Stimulated activated CD4-positive, alpha-beta T cell treated with anti-CD3 and anti-CD28 coated beads, Interleukin-1b, Interleukin-23, amount 100 ng/mL, for 24 hours (primary cell): ENCODE measurements at regions not wholly inside any gene's neighbourhood (a gene's known extent, or its start where the extent isn't known, plus 50 kb on each side); places are given as distances from the start of the nearest gene placed in this dataset.
"Not testable (repeated sequence)": the region's sequence is repeated elsewhere in the genome, so short reads cannot be mapped to it uniquely, and the experiment has no call there.

Experiments
- DNase-seq, 4 experiments: peaks; one replicate each; pipeline ENCODE4 v3.0.0-alpha.2; 2020; ENCODE audit warnings: low read depth in 4 of 4, low spot score in 1 of 4

DNA sequence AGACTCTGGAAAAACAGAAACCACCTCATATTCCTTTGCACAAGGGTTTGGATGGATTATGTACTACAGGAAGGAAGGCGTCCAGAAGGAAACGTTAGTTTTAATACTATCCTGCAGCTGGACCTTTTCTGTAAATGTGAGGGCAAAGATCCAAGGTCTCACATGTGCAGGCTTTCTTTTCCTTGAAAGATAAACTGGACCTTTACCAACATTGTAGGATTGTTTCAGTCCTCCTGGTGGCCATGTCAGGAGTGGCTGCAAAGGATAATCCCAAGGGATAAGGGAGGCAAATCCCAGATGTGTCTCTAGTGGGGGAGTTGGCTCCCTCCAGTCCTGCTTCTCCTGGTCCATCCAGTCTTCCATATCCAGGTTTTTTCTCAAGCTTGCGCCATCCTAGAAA, 397.5 kb downstream of the HTR1A start:
- DNase-seq, result no peak

DNA sequence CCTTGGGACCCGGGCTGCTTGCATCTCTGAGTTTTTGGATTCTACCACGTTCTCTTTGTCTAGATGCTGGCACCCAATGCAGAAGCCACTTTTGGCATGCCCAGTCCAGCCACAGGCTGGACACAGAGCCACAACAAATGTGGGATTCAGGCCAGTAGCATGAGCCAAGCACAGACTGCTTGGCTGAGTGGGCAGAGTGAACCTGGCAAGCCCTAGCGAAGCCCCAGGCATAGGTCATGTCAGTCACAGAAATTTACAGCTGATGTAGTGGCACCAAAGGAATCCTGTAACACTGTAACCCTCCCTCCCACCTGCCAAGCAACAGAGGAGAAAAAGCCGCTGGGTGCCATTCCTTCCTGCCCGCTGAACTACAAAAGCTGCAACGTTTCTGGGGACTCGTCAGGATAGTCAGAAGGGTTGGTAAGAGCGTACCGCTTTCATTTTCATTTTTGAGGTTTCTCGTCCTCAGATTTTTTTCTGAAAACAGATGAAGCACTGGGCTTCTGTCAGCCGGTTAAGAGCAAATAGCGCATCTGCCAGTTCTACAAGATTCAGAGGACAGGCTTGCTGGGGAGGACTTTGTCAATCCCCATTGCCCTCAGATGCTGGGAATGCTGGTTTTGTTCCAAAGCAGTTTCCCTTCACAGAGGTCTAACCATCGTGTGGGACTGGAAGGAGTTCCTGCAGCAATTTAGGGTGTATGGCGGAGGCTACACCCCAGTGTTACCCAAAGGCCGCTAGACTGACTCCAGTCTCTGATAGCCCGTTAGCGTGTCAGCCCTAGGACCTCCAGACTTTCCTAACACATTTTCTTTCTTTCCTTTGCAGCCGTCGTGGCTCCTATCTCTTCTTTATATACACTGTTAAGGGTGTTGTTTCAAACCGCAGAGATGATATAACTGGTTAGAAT, 399.0 kb downstream of the HTR1A start:
- no peak for DNase-seq

DNA sequence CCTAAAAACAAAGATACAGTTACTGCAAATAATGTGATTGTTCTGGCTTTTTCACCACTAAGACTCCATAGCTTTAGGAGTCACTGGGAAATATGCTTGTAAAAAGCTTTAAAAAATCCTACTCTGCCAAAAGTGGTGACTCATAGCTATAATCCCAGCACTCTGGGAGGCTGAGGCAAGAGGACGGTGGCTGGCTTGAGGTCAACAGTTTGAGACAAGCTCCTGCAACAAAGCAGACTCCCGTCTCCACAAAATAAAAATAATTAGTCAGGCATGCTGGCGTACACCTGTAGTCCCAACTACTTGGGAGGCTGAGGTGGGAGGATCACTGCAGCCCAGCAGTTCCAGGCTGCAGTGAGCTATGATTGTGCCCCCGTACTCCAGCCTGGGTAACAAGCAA, 406.4 kb downstream of the HTR1A start:
- no peak for DNase-seq

DNA sequence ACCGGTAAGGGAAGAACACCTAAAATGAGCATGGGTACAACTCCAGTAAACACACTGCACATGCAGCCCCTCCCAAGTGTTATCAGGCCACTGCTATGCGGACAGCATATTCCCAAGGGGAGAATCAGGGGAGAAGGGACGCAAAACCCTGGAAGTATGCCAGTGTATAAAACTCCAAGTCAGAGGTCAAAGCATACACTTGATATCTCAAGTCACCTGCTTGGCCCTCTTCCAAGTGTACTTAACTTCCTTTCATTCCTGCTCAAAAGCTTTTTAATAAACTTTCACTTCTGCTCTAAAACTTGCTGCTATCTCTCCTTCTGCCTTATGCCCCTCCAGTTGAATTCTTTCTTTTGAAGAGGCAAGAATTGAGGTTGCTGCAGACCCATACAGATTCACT, 408.1 kb downstream of the HTR1A start:
- DNase-seq, result no peak

DNA sequence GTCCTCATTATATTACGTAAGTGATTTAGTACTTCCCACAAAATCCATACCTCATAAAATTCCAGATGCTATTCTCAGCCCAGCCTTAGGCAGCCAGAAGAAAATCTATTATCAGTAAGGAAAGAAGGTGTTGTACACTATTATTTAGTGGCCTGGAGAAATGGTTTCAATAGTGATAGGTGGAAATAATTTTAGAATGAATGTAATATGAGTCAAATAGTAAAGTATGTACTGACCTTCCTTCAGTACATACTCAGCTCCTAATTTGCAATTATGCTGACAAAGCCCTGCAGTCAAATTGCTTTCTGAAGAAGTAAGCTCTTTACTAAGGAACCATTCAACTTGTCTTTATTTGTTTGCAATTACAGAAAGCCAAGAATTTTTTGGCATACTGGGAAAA, 409.2 kb downstream of the HTR1A start:
- no peak for DNase-seq

DNA sequence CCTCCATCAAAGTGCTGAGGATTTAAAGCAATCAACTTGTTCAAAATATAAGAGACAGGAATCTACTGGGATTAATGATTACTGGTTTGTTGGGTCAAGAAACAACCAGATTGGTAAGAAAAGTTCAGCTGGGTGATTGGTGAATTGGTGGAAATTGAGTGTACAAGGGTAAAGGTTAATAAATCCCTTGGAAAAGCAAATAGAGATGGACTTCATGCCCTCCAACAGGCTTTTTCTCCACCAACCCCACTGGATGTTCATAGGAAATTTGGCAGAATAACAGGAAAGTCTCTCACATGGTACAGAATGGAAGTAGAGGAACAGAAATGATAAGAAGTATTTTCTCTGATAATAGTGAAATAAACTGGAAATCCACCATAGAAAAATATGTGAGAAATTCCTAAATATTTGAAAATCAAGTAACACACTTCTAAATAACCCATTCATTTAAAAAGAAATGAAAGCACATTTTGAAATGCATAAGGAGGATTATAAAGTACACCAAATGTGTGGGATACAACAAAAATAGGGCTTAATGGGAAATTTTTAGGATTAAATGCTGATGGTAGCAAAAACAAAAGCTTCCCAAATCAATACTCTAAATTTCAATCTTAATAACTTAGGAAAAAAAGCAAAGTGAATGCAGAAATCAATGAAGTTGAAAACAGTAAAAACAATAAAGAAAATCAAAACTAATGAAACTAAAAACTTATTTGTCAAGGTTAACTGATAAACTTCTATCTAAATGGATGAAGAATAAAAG, 426.2 kb downstream of the HTR1A start:
- no peak for DNase-seq

DNA sequence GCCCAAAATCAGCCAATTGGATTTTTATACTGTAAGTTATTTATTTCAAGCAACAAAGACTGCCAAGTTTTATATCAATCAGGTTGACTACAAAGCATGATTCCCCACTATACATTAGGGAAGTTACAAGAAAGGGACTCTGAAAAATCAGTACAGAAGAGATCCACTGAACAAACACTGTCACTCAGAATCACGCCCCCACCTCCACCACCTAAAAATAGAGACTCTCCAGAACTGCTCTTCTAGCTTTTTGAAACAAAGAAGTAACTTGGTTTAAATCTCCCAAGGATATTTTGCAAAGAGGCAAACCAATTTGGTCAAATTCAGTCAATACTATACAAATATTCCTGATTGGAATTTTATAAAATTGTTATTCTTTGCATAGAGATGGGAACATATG, 438.0 kb downstream of the HTR1A start:
- no peak for DNase-seq

DNA sequence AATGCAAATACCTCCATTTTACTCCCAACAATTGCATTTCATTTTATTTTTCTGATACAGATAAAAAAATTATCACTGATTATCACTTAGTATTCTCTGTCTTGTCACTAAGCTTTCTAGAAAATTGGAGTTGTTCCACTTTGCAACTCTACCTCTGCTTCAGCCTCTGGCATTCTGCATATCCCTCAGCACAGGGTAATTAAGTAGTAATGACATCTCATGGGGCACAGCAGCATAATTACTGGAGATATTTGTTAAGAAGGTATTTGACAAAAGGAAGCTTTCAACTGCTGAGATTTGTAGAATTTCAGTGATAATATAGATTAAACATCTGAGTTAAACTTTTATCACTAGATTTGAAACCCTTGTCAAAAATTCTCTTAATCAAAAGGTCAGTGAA, 446.2 kb downstream of the HTR1A start:
- no peak for DNase-seq

DNA sequence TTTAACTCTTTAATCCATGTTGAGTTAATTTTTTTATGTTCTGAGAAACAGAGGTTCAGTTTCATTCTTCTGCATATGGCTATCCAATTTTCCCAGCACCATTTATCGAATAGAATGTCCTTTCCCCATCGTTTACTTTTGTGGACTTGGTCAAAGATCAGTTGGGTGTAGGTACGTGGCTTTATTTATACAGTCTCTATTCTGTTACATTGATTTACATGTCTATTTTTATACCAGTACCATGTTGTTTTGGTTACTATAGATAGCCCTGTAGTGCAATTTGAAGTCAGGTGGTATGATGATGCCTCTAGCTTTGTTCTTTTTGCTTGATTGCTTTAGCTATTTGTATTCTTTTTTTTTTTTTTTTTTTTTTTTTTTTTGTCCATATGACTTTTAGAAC, 462.0 kb downstream of the HTR1A start:
- no peak for DNase-seq

DNA sequence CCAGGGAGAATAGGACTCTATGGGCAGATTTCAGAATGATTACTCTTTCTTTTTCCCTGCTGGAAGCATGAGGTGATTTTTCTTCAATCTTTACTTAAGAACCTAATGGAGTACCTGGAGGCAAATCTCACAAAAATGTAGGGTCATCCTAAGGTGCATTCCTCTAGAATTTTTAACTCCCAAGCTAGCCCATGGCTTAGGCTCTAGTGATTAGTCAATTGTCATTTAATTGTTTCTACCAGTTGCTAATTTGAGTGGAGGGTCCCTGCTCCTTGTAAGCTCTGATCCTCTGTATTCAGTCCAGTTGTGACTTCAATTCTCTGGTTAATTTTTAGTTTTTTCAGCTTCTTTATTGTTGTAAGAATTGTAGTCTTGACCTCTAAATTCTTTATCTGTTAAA, 467.0 kb downstream of the HTR1A start:
- no peak for DNase-seq

DNA sequence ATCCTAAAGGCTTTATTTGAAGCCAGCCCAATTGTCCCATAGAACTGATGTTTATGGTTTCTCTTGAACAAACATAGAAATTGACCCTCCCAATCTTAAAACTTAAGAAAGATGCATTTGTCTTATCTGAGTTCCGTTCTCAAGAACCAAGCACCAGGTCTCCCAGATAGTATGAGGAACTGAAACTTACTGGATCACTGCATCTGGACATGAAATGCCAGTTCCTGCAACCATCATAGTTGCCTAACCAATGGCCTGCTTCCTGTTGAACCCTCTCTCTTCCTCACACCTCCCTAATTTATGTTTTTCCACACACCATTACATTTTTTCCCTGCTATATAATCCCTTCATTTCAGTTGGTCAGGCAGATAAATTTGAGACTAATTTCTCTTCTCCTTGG, 478.9 kb downstream of the HTR1A start:
- DNase-seq, result no peak

DNA sequence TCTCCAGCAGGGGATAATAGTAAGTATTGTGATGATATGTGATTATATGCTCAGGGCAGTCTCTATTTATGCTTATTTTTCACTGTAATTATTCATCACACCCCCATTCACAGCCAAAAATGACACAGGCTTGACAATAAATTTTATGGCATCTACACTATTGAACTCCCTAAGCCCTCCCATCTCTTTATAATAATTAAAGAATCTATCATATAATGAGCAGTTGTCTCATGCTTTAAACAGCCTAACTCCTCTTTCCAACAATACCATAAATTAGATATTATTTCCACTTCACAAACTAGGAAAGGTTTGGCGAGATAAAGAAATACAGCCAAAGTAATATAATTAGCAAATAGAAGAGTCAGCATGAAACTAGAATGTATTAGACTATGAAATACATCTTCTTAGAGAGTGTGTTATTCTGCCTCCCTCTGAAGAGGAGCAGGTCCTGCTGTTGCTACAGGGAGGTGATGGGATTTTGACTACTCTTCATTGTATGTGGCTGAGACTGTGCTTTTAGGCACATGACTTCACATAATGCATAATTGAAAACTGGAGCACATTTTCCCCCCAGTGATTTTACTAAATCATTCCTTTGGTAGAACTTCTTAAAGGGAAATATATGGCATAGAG, 488.8 kb downstream of the HTR1A start:
- no peak for DNase-seq

DNA sequence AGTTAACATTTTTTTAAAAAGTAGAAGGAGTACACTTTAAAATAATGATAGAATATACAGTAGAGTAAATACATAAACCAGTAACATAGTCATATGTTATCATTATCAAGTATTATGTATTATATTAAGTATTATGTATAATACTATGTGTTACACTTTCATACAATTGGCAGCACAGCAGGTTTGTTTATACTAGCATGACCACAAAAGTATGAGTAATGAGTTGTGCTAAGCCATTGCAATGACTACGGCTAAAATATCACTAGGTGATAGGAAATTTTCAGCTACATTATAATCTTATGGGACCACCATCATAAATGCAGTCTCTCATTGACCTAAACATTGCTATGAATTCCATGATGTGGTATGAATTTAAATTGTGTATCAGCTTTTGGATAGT, 506.0 kb downstream of the HTR1A start:
- DNase-seq, result no peak

DNA sequence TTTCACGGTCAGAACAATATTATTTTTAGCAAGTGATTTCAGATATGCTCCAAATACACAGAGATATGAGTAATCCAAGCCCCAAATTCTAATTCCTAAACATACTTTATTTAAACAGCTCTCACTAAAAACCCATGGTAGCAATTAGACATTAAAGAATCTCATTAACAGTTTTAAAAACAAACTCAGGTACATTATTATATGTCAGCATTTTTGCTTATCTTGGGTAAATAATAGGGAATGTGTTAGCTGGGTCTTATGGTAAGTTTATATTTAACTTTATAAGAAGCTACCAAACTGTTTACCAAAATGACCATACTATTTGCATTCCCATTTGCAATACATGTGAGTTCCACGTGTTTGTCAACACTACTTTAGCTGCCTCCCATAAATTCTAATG, 511.1 kb downstream of the HTR1A start:
- DNase-seq, result no peak

DNA sequence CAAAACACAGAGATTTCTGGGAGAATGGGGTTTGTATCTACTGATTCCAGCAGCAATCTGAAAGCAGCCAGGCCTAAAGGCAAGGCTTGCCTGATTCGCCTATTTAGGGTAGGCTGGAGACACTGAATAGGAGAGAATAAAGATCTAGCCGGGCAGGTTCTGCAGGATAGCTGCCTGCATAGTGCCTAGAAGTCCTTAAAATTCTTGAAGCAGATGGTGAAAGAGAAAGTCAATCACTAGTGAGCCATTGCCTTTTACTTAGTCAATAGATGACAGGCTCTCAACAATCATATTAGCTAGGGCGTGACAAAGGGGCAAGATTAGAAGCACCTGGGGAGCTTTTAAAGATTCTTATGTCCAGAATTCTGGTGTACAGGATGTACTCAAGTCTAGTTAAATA, 522.7 kb downstream of the HTR1A start:
- DNase-seq, result no peak

DNA sequence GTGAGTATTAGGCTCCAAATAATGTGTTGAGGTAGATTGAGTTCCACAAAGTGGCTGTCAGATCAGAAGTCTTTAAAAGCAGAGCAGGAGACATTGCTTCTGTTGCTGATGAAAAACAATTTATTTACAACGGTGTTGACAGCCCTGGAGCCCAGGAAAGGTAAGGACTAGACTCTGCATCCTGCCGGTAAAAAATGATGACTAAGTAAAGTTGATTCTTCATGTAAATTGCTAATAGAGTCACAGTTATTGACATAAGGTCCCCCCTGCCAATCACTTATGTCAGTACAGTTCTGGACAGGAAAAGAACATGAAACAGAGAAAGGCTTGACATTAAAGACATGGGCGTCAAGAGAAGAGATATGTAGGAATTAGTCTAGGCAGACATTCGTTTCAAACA, 552.5 kb downstream of the HTR1A start:
- no peak for DNase-seq

DNA sequence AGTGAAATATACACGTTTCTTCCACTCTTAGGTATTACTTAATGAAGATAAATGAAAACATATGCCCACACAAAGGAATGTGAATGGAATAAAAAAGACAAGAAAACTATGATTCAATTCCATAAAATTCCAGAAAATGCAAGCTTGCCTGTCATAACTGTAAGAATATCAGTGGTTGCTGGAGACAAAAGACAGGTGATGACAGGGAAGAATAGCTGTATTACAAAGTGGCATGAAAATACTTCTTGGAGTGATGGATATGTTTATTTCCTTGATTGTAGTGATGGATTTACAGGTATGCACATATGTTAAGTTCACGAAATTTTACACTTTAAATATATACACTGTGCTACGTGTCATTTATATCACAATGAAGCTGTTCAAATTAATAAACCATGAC, 553.3 kb downstream of the HTR1A start:
- no peak for DNase-seq

DNA sequence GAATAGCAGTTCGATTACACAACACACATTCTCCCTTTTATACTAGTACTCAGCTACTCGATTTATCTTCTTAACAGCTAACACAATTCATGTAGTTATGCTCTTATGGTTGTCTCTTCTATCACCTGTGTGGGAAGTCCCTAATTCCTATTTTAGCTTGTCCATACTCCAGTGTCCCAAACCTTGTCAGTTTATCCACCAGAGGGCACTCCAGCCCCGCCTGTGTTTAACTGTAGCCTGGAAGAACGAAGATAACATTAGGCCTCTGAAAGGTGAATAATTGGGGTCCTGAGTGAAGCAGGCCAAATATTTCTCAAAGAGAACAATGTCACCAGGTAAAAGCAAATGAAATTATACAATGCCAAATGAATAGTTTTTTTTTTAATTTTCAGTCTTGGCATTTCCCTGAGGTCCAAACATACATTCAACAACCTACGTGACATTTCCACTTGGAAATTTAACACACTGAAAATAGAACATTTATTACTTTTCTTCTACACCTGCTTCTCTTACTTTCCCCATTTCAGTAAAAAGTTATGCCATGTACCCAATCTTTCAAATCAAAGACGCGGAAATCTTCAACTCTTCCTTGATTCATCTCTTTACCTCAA, 560.7 kb downstream of the HTR1A start:
- DNase-seq, result peak in 2 of 4 experiments; percentile 0 to 3

DNA sequence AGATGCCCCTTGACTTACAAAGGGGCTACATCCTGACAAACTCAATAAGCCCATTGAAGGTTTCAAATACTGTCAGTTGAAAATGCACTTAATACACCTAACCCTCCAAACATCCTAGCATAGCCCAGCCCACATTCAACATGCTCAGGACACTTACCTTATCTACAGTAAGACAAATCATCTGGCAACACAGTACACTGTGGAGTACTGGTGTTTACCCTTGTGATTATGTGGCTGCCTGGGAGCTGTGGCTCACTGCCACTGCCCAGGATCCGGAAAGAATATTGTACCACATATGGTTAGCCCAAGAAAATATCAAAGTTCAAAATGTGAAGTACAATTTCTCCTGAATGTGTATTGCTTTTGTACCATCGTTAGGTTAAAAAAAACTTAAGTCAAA, 562.2 kb downstream of the HTR1A start:
- DNase-seq, result no peak

DNA sequence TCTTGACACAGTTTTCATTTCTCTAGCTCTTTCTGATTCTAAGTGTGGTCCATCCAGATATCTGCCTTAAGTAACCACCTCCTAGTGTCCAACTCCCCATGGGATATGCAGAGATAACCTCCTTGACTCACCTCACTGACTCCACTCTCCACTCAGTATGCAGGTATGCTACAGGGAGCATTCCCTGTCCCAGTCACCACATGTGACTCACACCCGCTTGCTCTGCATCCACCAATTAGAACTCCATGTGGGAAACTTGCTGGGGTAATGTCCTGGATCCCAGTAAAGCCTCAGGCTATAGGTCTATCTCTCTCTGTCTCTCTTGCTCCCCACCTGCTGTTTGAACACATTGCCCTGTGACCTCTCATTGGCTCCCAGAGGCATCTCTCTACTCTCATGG, 563.9 kb downstream of the HTR1A start:
- no peak for DNase-seq

DNA sequence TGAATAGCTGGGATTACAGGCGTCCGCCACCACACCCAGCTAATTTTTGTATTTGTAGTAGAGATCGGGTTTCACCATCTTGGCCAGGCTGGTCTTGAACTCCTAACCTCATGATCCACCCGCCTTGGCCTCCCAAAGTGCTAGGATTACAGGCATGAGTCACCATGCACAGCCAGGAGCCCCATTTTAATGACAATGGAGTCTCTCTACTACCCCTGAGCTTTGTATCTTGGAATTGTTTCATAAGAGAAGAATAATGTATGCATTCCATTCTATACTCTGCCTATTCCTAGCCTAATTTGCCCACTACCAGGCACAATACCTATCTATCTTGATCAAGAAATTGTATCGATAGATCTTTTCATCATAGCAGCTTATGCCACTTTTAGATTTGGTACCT, 574.1 kb downstream of the HTR1A start:
- DNase-seq, result not testable (repeated sequence)

DNA sequence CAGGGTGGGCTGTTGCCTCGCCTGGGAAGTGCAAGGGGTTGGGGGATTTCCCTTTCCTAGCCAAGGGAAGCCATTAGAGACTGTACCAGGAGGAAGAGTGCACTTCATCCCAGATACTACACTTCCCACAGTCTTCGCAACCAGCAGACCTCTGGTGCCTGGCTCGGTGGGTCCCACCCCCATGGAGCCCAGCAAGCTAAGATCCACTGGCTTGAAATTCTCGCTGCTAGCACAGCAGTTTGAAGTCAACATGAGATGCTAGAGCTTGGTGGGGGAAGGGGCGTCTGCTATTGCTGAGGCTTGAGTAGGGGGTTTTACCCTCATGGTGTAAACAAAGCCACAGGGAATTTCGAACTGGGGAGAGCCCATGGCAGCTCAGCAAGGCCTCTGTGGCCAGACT, 586.4 kb downstream of the HTR1A start:
- no peak for DNase-seq
